ENCODE measurements at regions not wholly inside any gene's neighbourhood (a gene's known extent, or its start where the extent isn't known, plus 50 kb on each side); places are given as distances from the start of the nearest gene placed in this dataset.
"Not testable (repeated sequence)": the region's sequence is repeated elsewhere in the genome, so short reads cannot be mapped to it uniquely, and the experiment has no call there.

GRCh38 chr17:53633856-53634255 is 188.9 kb upstream of the KIF2B start:
- DNase-seq (ENCODE audit: low read depth) = no peak

DNA sequence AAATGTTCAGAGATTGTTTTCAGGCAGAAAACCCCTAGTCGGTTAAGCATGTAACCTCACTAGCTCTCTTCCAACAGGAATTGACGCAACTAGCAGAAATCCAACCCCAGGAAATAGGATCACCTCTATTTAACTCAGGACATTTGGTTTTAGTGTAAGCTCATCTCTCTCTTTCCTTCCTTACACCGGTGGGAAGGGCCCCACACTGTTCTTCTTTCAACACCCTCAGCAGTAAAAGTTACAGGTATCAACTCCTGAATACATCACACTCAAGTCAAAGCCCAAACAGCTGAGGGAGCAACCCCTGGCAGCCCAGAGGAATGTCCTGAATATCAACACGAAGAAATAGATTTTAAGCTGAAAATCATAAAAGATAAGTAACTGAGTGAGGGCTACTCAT is 191.2 kb upstream of the KIF2B start:
- DNase-seq (ENCODE audit: low read depth) = no peak

DNA sequence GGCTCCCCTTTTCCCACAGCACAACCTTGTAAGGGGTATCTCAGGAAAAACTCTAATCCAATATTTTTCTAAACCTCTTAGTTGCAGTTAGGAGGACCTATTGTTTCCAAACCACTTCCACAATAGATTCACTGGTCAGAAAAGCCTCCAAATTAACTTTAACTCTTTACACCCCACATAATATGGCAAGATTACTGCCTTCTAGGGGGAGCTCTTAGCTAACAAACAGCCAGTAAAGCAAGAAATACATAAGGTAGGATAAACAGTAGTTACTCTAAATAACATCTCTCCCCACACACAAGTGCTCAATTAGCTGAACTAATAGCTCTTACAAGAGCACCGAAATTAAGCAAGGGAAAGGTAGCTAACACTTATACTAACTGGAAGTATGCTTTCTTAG is 192.1 kb upstream of the KIF2B start:
- DNase-seq (ENCODE audit: low read depth) = no peak

- DNase-seq (ENCODE audit: low read depth) = no peak
These were observed 192.6 kb upstream of the KIF2B start for GRCh38 chr17:53630115-53630514.

DNA sequence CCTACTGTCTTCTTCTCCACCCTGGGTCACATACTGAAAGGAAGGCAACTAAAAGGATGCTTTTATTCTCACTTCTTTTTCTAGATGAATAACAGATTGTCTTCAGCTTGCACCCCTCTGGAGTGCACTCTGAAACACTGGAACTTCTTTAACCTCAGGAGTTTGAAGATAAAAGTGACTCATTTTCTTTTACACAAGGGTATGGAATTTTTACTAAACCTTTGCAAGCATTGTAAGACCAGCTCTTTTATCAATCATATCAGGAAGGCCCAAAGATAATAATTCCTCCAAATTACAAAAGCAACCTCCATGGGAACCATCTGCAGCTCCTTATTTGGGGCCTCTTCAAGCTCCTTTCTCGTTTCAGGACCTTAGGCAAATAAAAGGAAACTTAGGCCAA is 193.5 kb upstream of the KIF2B start:
- DNase-seq (ENCODE audit: low read depth) = no peak

GRCh38 chr17:53628011-53628410 is 194.7 kb upstream of the KIF2B start:
- DNase-seq (ENCODE audit: low read depth) = peak; percentile 18

DNA sequence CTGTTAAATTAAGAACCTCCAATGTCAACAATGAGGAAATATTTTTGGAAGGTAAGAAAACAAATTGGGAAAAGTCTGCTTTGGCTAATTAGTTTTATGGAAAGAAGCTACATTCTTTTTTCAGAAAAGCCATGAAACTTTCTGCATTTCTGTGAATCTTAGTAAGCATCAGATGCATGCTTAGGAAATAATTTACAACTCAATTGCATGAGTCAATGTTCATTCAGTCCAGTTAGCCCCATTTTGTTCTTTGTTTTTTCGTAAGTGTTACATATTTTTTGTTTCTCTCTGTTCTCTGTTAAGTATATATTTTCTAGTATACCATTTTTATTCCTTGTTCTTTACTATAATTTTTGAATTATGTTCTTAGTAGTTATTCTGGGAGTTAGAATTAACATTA is 195.2 kb upstream of the KIF2B start:
- DNase-seq (ENCODE audit: low read depth) = peak; percentile 36

DNA sequence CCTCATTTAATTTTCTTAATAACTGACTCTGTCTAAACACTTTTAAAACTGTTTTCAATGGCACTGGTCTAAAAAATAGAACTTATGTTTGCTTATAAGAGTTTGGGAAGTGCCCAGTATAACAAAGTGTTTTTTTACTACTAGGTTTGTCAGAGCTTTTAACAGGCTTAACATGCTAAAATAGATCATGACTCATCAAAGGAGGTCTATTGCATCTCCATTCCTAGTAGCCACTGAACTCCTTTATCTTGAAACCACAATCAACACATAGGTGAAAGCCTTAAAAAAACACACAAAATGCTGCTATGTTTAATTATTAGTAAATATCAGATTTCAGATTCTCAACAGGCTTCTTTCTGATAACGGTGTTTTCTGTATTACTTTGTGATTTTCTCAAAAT is 196.4 kb upstream of the KIF2B start:
- DNase-seq (ENCODE audit: low read depth) = peak; percentile 8

DNA sequence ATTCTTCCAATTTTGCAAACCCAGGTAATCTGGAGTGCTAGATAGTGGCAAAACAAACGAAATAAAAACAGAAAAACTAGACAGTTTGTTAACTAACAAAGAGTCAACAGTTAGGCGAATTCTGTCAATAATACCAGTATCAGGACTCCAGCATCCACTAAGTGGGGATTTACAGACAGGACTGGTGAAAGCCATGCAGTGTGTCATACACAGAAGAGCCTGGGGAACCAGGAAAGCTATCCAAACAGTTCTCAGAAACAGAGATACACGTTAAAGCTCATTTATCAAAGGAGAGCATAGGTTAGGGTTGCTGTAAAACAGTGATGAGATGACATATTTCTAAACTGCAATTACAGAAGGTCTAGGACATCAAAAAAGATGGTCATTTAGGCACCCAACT is 203.7 kb upstream of the KIF2B start:
- DNase-seq (ENCODE audit: low read depth) = no peak

DNA sequence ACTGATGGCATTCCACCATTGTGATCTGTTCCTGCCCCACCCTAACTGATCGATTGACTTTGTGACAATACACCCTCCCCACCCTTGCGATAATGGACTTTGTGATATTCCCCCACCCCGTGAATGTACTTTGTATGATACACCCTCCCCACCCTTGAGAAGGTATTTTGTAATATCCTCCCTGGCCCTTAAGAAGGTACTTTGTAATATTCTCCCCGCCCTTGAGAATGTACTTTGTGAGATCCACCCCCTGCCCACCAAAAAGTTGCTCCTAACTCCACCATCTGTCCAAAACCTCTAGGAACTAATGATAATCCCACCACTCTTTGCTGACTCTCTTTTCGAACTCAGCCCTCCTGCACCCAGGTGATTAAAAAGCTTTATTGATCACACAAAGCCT is 214.5 kb upstream of the KIF2B start:
- DNase-seq (ENCODE audit: low read depth) = not testable (repeated sequence)

GRCh38 chr17:53607475-53607874 is 215.3 kb upstream of the KIF2B start:
- no peak for DNase-seq (ENCODE audit: low read depth)

- DNase-seq (ENCODE audit: low read depth) = no peak
These were observed 234.4 kb upstream of the KIF2B start for GRCh38 chr17:53588317-53588716.

DNA sequence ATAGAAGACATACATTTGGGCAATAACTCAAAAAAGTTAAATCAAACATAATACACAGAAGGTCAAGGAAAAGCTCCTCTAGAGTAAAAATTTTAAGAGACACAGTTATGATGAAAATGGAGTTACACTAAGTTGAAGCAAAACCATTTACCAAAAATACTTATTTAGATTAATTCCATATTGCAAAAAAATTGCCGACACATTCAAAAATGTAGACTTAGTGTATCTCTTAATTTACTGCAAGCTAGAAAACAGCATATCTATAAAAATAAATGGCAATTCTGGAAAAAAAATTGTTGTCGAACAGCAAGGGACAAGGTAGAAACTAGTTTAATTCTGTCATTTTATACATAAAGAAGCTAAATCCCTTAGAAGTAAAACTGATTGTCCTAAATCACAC is 248.7 kb upstream of the KIF2B start:
- DNase-seq (ENCODE audit: low read depth) = no peak

- DNase-seq (ENCODE audit: low read depth) = no peak
These were observed 251.4 kb upstream of the KIF2B start for GRCh38 chr17:53571342-53571741.

GRCh38 chr17:53570731-53571130 is 252.0 kb upstream of the KIF2B start:
- DNase-seq (ENCODE audit: low read depth) = no peak

DNA sequence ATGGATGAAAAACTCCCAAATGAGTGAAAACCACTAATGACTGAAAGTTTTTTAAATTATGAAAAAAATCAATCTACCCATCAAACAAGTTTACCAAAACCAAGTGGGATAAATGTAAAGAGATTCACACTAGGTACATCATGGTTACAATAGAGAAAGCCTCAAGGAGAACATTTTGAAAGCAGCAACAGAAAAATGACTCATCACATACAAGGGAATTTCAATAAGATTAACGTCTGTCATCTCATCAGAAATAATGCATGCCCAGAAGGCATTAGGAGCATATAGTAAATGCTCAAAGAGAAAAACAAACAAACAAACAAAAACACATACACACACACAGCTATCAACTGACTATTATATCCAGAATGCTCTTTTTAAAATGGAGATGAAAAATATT is 261.8 kb upstream of the KIF2B start:
- no peak for DNase-seq (ENCODE audit: low read depth)

- DNase-seq (ENCODE audit: low read depth) = no peak
These were observed 274.5 kb upstream of the KIF2B start for GRCh38 chr17:53548252-53548651.

- no peak for DNase-seq (ENCODE audit: low read depth)
These were observed 279.3 kb upstream of the KIF2B start for GRCh38 chr17:53543472-53543871.

DNA sequence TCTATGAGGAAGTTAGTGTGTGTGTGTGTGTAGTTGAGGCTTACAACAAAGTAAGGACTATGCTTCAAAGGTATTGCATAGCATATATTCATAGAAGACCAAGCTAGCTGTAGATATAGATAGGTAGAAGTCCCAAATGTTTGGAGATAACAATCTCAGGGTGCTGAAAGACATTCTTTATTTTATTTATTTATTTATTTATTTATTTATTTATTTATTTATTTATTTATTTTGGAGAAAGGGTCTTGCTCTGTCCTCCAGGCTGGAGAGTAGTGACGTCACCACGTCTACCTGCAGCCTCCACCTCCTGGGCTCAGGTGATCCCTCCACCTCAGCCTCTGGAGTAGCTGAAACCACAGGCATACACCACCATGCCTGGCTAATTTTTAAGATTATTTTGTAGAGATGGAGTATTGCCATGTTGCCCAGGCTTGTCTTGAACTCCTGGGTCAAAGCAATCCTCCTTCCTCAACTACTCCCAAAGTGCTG is 284.6 kb upstream of the KIF2B start:
- no peak for DNase-seq (ENCODE audit: low read depth)

- no peak for DNase-seq (ENCODE audit: low read depth)
These were observed 295.3 kb upstream of the KIF2B start for GRCh38 chr17:53527473-53527872.

DNA sequence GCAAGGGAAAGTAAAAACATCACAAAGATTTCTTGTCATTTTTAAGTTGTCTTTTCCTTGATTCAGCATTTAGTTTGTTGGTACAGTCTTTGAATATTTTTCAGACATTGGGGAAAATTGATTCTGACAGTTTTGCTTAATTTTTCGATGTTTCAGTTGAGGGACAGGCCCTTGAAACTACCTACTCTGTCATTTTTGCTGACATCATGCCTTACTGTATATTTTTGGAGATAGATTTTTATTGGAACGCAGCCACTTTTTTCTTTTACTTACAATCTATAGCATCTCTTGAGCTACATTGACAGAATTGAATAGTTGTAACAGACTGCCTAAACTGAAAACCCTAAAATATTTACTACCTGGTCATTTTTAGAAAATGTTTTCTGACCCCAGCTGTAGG is 297.1 kb upstream of the KIF2B start:
- no peak for DNase-seq (ENCODE audit: low read depth)

GRCh38 chr17:53516636-53517035 is 306.1 kb upstream of the KIF2B start:
- DNase-seq (ENCODE audit: low read depth) = no peak

DNA sequence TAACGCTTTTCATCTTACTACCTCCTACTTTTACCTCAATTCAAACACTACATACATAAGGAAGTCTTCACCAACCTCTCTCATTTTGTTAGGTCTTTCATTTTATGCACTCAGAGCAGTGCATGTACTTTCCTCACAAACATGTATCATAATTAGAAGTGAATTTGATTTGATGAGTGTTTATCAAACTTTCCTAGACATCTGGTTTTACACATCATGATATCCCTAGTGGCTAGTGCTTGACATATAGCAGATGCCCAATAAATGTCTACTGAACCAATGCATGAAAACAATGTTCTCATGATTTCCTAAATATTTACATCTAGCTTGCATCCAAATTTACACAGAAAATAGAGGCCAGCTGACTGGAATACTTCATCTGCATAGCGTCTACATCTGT is 323.4 kb upstream of the KIF2B start:
- DNase-seq (ENCODE audit: low read depth) = no peak

- DNase-seq (ENCODE audit: low read depth) = no peak
These were observed 326.4 kb upstream of the KIF2B start for GRCh38 chr17:53496356-53496755.

DNA sequence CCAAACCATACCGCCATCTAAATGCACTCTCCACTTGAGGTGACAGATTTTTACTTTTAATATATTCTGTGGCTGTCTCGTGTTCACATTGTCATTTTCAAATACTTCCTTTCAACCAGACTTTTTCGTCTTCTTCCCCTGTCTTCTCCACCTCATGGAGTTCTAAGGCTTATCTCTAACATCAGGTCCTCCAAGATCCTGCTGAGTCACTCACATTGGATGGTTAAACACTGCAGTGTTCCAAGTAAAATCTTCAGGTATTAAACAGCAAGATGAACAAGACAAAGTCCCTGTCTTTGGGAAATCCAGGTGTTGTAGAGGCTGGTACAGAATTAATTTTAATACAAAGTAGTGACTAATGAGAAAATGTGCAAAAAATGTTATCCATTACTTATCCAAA is 330.2 kb upstream of the KIF2B start:
- no peak for DNase-seq (ENCODE audit: low read depth)

Measured in fibroblast of gingiva (primary cell).